22Rv1 (cell line): ENCODE measurements at regions not wholly inside any gene's neighbourhood (a gene's known extent, or its start where the extent isn't known, plus 50 kb on each side); places are given as distances from the start of the nearest gene placed in this dataset.

Experiments used
- CTCF ChIP-seq: fragments of 450-650 bp; IDR thresholded peaks from 2 replicates; pipeline ENCODE4 v1.5.1; 2017; ENCODE audit warnings: mild to moderate bottlenecking
- ZFX ChIP-seq: fragments of 450-650 bp; IDR thresholded peaks from 2 replicates; pipeline ENCODE4 v1.6.1; 2017; ENCODE audit warnings: antibody characterized with exemption, borderline replicate concordance

GRCh38 chr10:44799966-44800365, 111.2 kb upstream of the TMEM72 start:
- no peak for TF ChIP-seq CTCF
- no peak for TF ChIP-seq ZFX
